GM19395 (cell line): ENCODE measurements at regions not wholly inside any gene's neighbourhood (a gene's known extent, or its start where the extent isn't known, plus 50 kb on each side); places are given as distances from the start of the nearest gene placed in this dataset.
"Not testable (repeated sequence)": the region's sequence is repeated elsewhere in the genome, so short reads cannot be mapped to it uniquely, and the experiment has no call there.

Experiments used
- ATAC-seq: cut with Tn5 transposase; IDR thresholded peaks from one replicate; pipeline ENCODE4 v1.9.1; 2021; ENCODE audit warnings: mild to moderate bottlenecking, moderate library complexity; ENCODE audit not compliant: unreplicated experiment

GRCh38 chr2:122660786-122661634, 905.6 kb downstream of the TSN start:
- no peak for ATAC-seq

DNA sequence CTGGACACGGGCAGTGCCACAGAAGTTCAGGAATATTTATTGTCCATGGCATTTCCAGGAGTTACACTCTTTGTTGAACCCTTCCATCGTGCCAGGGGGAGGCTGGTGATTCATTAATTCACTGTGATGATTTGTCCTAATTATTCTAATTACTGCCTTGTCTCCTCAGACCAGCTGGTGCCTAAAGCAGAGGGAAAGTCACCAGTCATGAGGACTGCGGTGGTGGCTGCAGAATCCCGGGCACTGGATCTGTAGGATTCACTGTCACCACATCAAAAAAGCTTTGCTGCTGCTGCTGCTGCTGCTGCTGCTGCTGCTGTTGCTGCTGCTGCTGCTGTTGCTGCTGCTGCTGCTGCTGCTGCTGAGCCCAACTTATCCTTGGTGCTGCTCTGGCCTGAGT, 908.2 kb downstream of the TSN start:
- ATAC-seq, result no peak

GRCh38 chr2:122669627-122670026, 914.2 kb downstream of the TSN start:
- no peak for ATAC-seq

DNA sequence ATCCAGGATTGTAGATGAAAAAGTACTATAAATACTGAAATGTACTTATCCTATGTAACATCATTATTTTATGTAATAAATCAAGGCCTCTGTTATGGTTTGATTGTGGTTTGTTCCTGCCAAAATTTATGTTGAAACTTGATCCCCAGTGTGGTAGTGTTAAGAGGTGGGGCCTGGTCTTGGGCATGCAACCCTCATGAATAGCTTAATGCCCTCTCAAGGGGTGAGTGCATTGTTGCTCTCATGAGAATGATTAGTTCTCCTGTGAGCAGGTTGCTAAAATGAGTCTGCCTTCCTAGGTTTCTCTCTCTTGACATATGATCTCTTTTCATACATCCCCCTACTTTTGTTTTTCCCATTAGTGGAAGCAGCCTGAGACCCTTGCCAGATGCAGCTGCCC, 915.4 kb downstream of the TSN start:
- no peak for ATAC-seq

DNA sequence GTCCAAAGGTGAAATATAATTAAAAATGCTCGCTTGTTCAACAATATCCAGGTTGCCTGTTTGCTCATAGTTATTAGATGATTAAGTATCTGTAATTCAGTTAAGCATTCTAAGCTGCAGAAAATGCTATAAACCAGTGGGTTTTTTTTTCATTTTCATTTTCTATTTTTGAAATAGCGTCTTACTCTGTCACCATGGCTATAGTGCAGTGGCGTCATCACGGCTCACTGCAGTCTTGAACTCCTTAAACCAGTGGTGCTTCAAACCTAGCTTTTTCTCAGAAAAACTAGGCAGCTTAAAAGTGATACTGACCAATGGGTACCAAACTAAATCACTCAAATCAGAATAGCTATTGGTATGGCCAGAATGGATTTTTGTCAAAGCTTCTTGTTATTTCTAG, 925.2 kb downstream of the TSN start:
- ATAC-seq, result no peak

DNA sequence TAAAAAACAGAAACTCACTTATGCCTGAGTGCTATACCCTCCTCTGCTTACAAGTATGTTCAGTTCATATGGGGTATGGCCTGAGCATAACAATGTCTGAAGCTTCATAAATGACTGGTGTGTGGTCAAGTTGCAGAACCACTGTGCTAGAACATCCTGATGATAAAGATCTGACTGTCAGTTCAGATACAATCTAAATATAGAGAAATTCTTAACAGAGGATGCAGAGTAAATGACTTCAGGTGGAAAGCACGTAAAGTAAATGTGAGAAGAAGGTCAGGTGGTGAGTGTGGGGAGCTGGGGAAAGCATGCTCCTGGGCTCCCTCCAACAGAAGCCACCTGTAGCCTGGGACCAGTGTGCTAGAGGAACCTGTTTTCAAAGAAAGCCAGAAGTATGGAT, 926.2 kb downstream of the TSN start:
- ATAC-seq, result peak; percentile 54

DNA sequence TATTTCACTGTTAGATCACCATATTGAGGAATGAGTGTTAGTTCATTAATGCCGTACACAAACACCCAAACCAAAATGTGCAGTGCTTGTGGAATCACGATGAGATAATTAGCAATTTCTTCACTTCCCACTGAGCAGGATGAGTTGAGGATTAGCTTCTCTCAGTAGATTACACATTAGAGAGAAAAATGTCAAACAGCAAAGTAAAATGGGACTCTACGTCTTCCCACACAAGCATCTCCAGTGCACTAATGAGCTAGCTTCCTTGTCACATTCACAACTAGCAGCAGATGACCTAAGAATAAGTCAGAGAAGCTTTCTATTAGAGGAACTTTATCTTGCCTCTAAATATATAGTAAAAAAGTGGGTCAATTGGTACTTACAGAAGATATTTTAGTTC, 926.9 kb downstream of the TSN start:
- ATAC-seq, result no peak

GRCh38 chr2:122683018-122683417, 927.6 kb downstream of the TSN start:
- ATAC-seq, result no peak

DNA sequence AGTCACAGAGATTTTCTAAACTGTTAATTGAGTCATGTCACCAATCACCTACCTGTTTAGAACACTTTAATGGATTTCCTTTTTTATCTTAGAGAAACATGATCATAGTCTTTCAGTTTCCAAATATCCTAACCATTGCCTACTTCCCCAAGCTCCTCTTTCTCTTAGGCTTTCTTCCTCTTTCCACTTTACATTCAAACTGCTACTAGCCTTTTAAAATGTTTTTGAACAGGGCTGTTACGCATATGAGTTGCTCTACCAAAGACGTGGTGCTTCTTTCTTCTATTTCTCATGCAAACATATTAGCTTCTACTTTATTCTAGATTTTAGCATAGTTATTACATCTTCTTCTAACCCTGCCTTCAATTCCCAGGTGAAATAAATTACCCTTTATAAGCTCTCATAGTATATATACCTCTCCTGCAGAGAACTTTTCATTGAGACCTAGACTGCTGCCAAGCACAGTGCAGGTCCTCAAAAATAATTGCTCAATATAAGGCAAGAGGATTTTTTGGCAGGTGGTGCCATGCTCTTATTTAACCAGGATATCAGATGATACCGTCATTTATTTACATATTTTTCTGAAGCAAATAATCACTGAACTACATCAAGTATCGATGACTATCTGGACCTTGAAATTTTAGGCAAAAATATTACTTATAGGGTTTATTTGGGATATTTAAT, 937.1 kb downstream of the TSN start:
- no peak for ATAC-seq

DNA sequence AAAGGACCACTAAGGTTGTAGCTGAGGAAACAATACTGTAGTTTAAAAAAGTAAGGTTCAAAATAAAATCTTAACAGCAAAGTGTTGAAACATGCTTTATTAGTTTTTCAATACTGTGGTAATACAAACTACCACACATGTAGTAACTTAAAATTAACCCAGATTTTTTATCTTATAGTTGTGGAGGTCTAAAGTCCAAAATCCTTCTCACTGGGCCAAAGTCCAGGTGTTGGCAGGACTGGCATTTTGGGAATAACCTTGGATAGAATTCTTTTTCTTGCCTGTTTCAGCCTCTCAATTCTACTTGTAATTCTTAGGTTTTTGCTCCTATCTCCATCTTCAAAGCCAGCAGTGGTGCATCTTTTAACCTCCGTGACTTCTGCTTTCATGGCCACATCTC, 942.0 kb downstream of the TSN start:
- no peak for ATAC-seq

- ATAC-seq, result no peak
These were observed 948.2 kb downstream of the TSN start for GRCh38 chr2:122703676-122704075.

- ATAC-seq, result peak; percentile 72
These were observed 948.7 kb downstream of the TSN start for GRCh38 chr2:122704109-122704563.

GRCh38 chr2:122705746-122706145, 950.3 kb downstream of the TSN start:
- ATAC-seq, result no peak

DNA sequence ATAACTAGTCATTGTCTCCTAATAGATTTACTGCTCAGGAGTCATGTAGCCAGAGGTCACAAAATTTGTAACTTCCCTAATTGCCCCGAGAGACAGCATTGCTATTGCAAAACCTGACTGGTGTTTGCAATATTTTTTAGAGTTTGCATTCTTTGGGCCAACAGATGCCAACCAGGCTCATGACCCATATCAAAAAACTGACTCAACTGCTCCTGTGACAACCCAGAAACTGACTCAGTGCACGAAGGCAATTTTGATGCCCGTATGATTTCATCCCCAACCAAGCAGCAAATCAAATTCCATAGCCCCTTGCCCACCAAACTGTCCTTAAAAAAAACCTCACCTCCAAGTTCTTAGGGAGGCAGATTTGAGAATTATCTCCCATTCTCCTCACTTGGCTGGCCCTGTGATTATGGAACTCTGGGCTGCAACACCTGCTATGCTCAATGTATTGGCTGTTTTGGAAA, 951.3 kb downstream of the TSN start:
- no peak for ATAC-seq

- peak; percentile 61 for ATAC-seq
These were observed 951.9 kb downstream of the TSN start for GRCh38 chr2:122707224-122707824.

GRCh38 chr2:122710049-122710448, 954.6 kb downstream of the TSN start:
- no peak for ATAC-seq

DNA sequence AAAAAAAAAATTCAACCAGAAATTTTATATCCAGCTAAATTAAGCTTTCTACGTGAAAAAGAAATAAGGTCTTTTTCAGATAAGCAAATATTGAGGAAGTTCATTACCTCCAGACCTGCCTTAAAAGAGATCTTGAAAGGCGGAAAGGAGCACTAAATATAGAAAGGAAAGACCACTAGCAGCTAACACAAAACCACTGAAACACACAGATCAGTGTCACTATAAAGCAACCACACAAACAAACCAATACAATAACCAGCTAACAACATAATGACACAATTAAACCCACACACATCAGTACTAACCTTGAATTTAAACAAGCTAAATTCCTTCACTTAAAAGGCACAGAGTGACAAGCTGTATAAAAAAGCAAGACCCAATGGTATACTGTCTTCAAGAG, 958.3 kb downstream of the TSN start:
- ATAC-seq, result no peak

DNA sequence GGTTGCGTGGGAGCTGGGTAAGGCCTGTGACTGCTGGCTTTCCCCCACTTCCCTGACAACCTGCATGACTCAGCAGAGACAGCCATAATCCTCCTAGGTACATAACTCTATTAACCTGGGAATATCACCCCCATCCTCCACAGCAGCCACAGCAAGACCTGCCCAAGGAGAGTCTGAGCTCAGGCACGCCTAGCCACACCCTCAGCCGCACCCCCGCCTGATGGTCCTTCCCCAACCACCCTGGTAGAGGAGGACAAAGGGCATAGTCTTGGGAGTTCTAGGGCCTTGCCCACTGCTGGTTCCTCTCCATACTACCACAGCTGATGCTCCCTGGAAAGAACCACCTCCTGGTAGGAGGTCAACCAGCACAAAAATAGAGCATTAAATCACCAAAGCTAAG, 965.4 kb downstream of the TSN start:
- not testable (repeated sequence) for ATAC-seq

GRCh38 chr2:122734766-122735424, 979.4 kb downstream of the TSN start:
- no peak for ATAC-seq

GRCh38 chr2:122736279-122736678, 980.8 kb downstream of the TSN start:
- ATAC-seq, result no peak

DNA sequence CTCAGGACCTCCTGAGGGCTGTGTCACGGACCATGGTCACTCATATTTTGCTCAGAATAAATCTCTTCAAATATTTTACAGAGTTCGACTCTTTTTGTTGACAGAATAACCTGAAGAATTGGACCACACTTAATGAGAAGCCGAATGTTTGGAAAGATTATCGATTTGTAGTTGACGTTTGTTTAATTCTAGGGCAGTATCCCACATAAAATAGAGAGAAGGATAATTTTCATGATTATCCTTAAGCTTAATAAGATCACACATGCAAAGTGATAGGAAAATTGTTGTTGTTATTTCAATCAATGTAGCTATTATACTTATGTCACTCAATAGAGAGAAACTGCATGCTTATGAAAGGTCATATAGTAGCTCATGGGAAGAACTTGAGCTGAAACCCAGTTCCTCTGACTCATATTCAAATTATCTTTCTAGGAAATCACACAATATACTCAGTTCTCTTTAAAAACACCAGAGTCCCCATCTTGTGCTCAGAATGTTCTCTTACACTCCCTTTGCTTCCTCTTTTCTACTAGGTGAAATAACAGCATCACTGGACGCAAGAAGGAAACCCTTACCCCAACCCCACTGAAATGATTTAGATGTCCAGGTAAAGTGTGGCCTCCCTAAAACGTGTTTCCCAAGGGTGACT, 982.1 kb downstream of the TSN start:
- peak; percentile 73 for ATAC-seq
